ENCODE measurements at regions not wholly inside any gene's neighbourhood (a gene's known extent, or its start where the extent isn't known, plus 50 kb on each side); places are given as distances from the start of the nearest gene placed in this dataset.

- H3K27me3 ChIP-seq (replicated peaks; ENCODE audit: insufficient read depth) = peaks cover 20% of the 10 kb centered on the region
- H3K9me3 ChIP-seq (ENCODE audit: low read depth) = no peaks in the 10 kb centered on the region
- in situ Hi-C loops (cut with MboI) = no loop called here
- TF ChIP-seq EZH2phosphoT487 (IDR thresholded peaks at IDR 0.05; ENCODE audit: insufficient read depth, low read depth) = no peak
- no peaks in the 10 kb centered on the region for H3K4me1 ChIP-seq (ENCODE audit: insufficient read depth)
- H3K79me2 ChIP-seq (ENCODE audit: insufficient read depth) = no peaks in the 10 kb centered on the region
- H3F3A ChIP-seq (ENCODE audit: insufficient read depth) = no peaks in the 10 kb centered on the region
- H3K36me3 ChIP-seq (ENCODE audit: low read depth) = no peaks in the 10 kb centered on the region
- no peaks in the 10 kb centered on the region for H3K9me2 ChIP-seq (ENCODE audit: insufficient read depth)
- H4K20me1 ChIP-seq (ENCODE audit: insufficient read depth) = no peaks in the 10 kb centered on the region
- DNase-seq = no peak
- no peak overlapping the region for H3K4me2 ChIP-seq (ENCODE audit: unreplicated experiment)
- no peak overlapping the region for H3K4me3 ChIP-seq
- no peak overlapping the region for H3K27ac ChIP-seq
- H3K9ac ChIP-seq = no peak overlapping the region
- 73 to 76% methylated on average over 4 of the region's 4 CpGs for WGBS, 2 experiments (ENCODE audit: low coverage in 1 of 2, low lambda C conversion rate in 2 of 2, missing lambda C conversion rate in 2 of 2)
- no peak overlapping the region for H2AFZ ChIP-seq
Measured at GRCh38 chr5:56558131-56558745, 257.1 kb upstream of the MAP3K1 start.

GRCh38 chr5:56557198-56557597 lies 258.2 kb upstream of the MAP3K1 start:
- no peak overlapping the region for H2AFZ ChIP-seq
- H3K79me2 ChIP-seq (ENCODE audit: insufficient read depth) = no peaks in the 10 kb centered on the region
- peaks cover 15% of the 10 kb centered on the region for H3K27me3 ChIP-seq (replicated peaks; ENCODE audit: insufficient read depth)
- H4K20me1 ChIP-seq (ENCODE audit: insufficient read depth) = no peaks in the 10 kb centered on the region
- H3K9me2 ChIP-seq (ENCODE audit: insufficient read depth) = no peaks in the 10 kb centered on the region
- no peaks in the 10 kb centered on the region for H3K36me3 ChIP-seq (ENCODE audit: low read depth)
- H3K9me3 ChIP-seq (ENCODE audit: low read depth) = no peaks in the 10 kb centered on the region
- peaks cover 7% of the 10 kb centered on the region; the same call in 1 of the 2 replicates for H3K4me1 ChIP-seq (ENCODE audit: insufficient read depth)
- no peak overlapping the region for H3K9ac ChIP-seq
- in situ Hi-C loops (cut with MboI) = no loop called here
- no peaks in the 10 kb centered on the region for H3F3A ChIP-seq (ENCODE audit: insufficient read depth)
- no peak overlapping the region for H3K4me3 ChIP-seq
- peak; percentile 58 for DNase-seq
- H3K27ac ChIP-seq = no peak overlapping the region
- WGBS, 2 experiments (ENCODE audit: low coverage in 1 of 2, low lambda C conversion rate in 2 of 2, missing lambda C conversion rate in 2 of 2) = 5 to 7% methylated on average over 3 of the region's 3 CpGs
- TF ChIP-seq EZH2phosphoT487 (IDR thresholded peaks at IDR 0.05; ENCODE audit: insufficient read depth, low read depth) (no peak), EZH2 (IDR thresholded peaks at IDR 0.05; ENCODE audit: insufficient read depth, poor library complexity, severe bottlenecking) (no peak)
- no peak overlapping the region for H3K4me2 ChIP-seq (ENCODE audit: unreplicated experiment)

GRCh38 chr5:56552612-56553268 lies 262.6 kb upstream of the MAP3K1 start:
- no peak for TF ChIP-seq EZH2phosphoT487 (IDR thresholded peaks at IDR 0.05; ENCODE audit: insufficient read depth, low read depth)
- no peak for TF ChIP-seq EZH2 (IDR thresholded peaks at IDR 0.05; ENCODE audit: insufficient read depth, poor library complexity, severe bottlenecking)
- in situ Hi-C loops (cut with MboI) = no loop called here
- H3K9me2 ChIP-seq (ENCODE audit: insufficient read depth) = no peaks in the 10 kb centered on the region
- H3K9ac ChIP-seq = no peak overlapping the region
- H3K27ac ChIP-seq = no peak overlapping the region
- H3K4me1 ChIP-seq (ENCODE audit: insufficient read depth) = peaks cover 10% of the 10 kb centered on the region; the same call in 1 of the 2 replicates
- H3F3A ChIP-seq (ENCODE audit: insufficient read depth) = no peaks in the 10 kb centered on the region
- peaks cover 13% of the 10 kb centered on the region; the same call in 1 of the 2 replicates for H3K27me3 ChIP-seq (replicated peaks; ENCODE audit: insufficient read depth)
- H3K4me3 ChIP-seq = no peak overlapping the region
- no peaks in the 10 kb centered on the region for H3K79me2 ChIP-seq (ENCODE audit: insufficient read depth)
- H3K9me3 ChIP-seq (ENCODE audit: low read depth) = no peaks in the 10 kb centered on the region
- H3K36me3 ChIP-seq (ENCODE audit: low read depth) = no peaks in the 10 kb centered on the region
- peak overlapping the region; percentile 26 for H3K4me2 ChIP-seq (ENCODE audit: unreplicated experiment)
- DNase-seq = peak; percentile 59
- no peak overlapping the region for H2AFZ ChIP-seq
- H4K20me1 ChIP-seq (ENCODE audit: insufficient read depth) = no peaks in the 10 kb centered on the region

GRCh38 chr5:56550227-56550626 lies 265.1 kb upstream of the MAP3K1 start:
- in situ Hi-C loops (cut with MboI) = no loop called here
- no peaks in the 10 kb centered on the region for H3F3A ChIP-seq (ENCODE audit: insufficient read depth)
- no peaks in the 10 kb centered on the region for H4K20me1 ChIP-seq (ENCODE audit: insufficient read depth)
- TF ChIP-seq EZH2phosphoT487 (IDR thresholded peaks at IDR 0.05; ENCODE audit: insufficient read depth, low read depth) = no peak
- H3K9ac ChIP-seq = no peak overlapping the region
- no peak overlapping the region for H2AFZ ChIP-seq
- no peaks in the 10 kb centered on the region for H3K9me3 ChIP-seq (ENCODE audit: low read depth)
- no peaks in the 10 kb centered on the region for H3K79me2 ChIP-seq (ENCODE audit: insufficient read depth)
- peaks cover 10% of the 10 kb centered on the region; the same call in 1 of the 2 replicates for H3K4me1 ChIP-seq (ENCODE audit: insufficient read depth)
- no peaks in the 10 kb centered on the region for H3K36me3 ChIP-seq (ENCODE audit: low read depth)
- peaks cover 12% of the 10 kb centered on the region for H3K27me3 ChIP-seq (replicated peaks; ENCODE audit: insufficient read depth)
- 41 to 46% methylated on average over 2 of the region's 2 CpGs for WGBS, 2 experiments (ENCODE audit: low coverage in 1 of 2, low lambda C conversion rate in 2 of 2, missing lambda C conversion rate in 2 of 2)
- no peak overlapping the region for H3K4me3 ChIP-seq
- no peak for DNase-seq
- H3K27ac ChIP-seq = no peak overlapping the region
- no peak overlapping the region for H3K4me2 ChIP-seq (ENCODE audit: unreplicated experiment)
- no peaks in the 10 kb centered on the region for H3K9me2 ChIP-seq (ENCODE audit: insufficient read depth)

Measured in GM23248 (cell line).